WTC11 (cell line): ENCODE measurements at regions not wholly inside any gene's neighbourhood (a gene's known extent, or its start where the extent isn't known, plus 50 kb on each side); places are given as distances from the start of the nearest gene placed in this dataset.

Source experiments
- ATAC-seq: fragments of 200-7000 bp; cut with Tn5 transposase; 2 replicates; pipeline ENCODE4 v1.10.0; 2021; ENCODE audit warnings: mild to moderate bottlenecking, moderate library complexity
- CTCF ChIA-PET: fragments of 300-600 bp; sonication (Branson Sonifier 250); formaldehyde crosslinking; loops from one replicate; lab custom pipeline; 2021; ENCODE audit warnings: antibody characterized with exemption; lab: Charles Lee
- POLR2A ChIA-PET: fragments of 350-600 bp; sonication (Branson Sonifier 250); formaldehyde crosslinking; loops from one replicate; lab custom pipeline; 2021; ENCODE audit warnings: antibody characterized with exemption; lab: Charles Lee
- DNase-seq: peaks from one replicate; pipeline ENCODE4 v3.0.0; 2021; ENCODE audit warnings: low spot score
- H3K27ac Mint-ChIP-seq: 2 replicates; pipeline ENCODE4 v1.8.0; 2021; ENCODE audit warnings: mixed read lengths
- H3K27me3 Mint-ChIP-seq: 2 replicates; pipeline ENCODE4 v1.8.0; 2021; ENCODE audit warnings: low read depth, mild to moderate bottlenecking, moderate library complexity, mixed read lengths
- H3K36me3 Mint-ChIP-seq: 2 replicates; pipeline ENCODE4 v1.8.0; 2021; ENCODE audit warnings: mixed read lengths
- H3K4me1 Mint-ChIP-seq: 2 replicates; pipeline ENCODE4 v1.8.0; 2022; ENCODE audit warnings: mixed read lengths
- H3K4me3 Mint-ChIP-seq: 2 replicates; pipeline ENCODE4 v1.8.0; 2021; ENCODE audit warnings: mild to moderate bottlenecking, moderate library complexity, mixed read lengths
- H3K9me3 Mint-ChIP-seq: 2 replicates; pipeline ENCODE4 v1.8.0; 2021; ENCODE audit warnings: mixed read lengths
- ATF6 ChIP-seq: sonication (generic); formaldehyde crosslinking; IDR thresholded peaks from 2 replicates; pipeline ENCODE4 v1.8.1; 2023; ENCODE audit warnings: mild to moderate bottlenecking, missing genetic modification reagents
- CREM ChIP-seq: sonication (generic); formaldehyde crosslinking; IDR thresholded peaks from 2 replicates; pipeline ENCODE4 v1.8.1; 2022; ENCODE audit warnings: mild to moderate bottlenecking, missing genetic modification reagents, moderate library complexity
- FOXP1 ChIP-seq: sonication (generic); formaldehyde crosslinking; IDR thresholded peaks from 2 replicates; pipeline ENCODE4 v1.8.0; 2022; ENCODE audit warnings: missing genetic modification reagents, mild to moderate bottlenecking, moderate library complexity, borderline replicate concordance
- GABPB1 ChIP-seq: sonication (generic); formaldehyde crosslinking; IDR thresholded peaks from 2 replicates; pipeline ENCODE4 v1.8.1; 2023; ENCODE audit warnings: mild to moderate bottlenecking, missing genetic modification reagents
- HMGA2 ChIP-seq: fragments of 250-450 bp; sonication (Bioruptor Pico); IDR thresholded peaks from 2 replicates; pipeline ENCODE4 v1.4.0; 2021; ENCODE audit warnings: mild to moderate bottlenecking, moderate library complexity
- NFE2L1 ChIP-seq: sonication (generic); formaldehyde crosslinking; IDR thresholded peaks from 2 replicates; pipeline ENCODE4 v1.8.1; 2023; ENCODE audit warnings: missing genetic modification reagents
- PRRX2 ChIP-seq: fragments of 250-450 bp; sonication (Bioruptor Pico); IDR thresholded peaks from 2 replicates; pipeline ENCODE4 v1.8.0; 2021; ENCODE audit warnings: mild to moderate bottlenecking
- TCF7 ChIP-seq: sonication (generic); formaldehyde crosslinking; IDR thresholded peaks from 2 replicates; pipeline ENCODE4 v1.8.0; 2022; ENCODE audit warnings: mild to moderate bottlenecking, low read depth, missing genetic modification reagents, moderate library complexity
- ZNF138 ChIP-seq: sonication (generic); formaldehyde crosslinking; conservative IDR thresholded peaks from 2 replicates; pipeline ENCODE4 v1.8.1; 2022; ENCODE audit warnings: mild to moderate bottlenecking, moderate library complexity, missing genetic modification reagents
- ZNF232 ChIP-seq: sonication (generic); formaldehyde crosslinking; IDR thresholded peaks from 2 replicates; pipeline ENCODE4 v1.8.0; 2022; ENCODE audit warnings: mild to moderate bottlenecking, missing genetic modification reagents
- ZNF263 ChIP-seq: sonication (generic); formaldehyde crosslinking; IDR thresholded peaks from 2 replicates; pipeline ENCODE4 v1.8.1; 2022; ENCODE audit warnings: low read depth, mild to moderate bottlenecking, moderate library complexity, missing genetic modification reagents
- ZNF396 ChIP-seq: fragments of 250-450 bp; sonication (Bioruptor Pico); IDR thresholded peaks from 2 replicates; pipeline ENCODE4 v1.8.0; 2021; ENCODE audit warnings: mild to moderate bottlenecking, moderate library complexity, borderline replicate concordance
- ZNF671 ChIP-seq: fragments of 250-450 bp; sonication (Bioruptor Pico); IDR thresholded peaks from 2 replicates; pipeline ENCODE4 v1.8.0; 2021; ENCODE audit warnings: mild to moderate bottlenecking
- TF ChIP-seq, protein P1 (sequence below): sonication (generic); formaldehyde crosslinking; IDR thresholded peaks from 2 replicates; pipeline ENCODE4 v1.8.0; 2022; ENCODE audit warnings: missing genetic modification reagents
- TF ChIP-seq, protein P2 (sequence below): fragments of 250-450 bp; sonication (Bioruptor Pico); IDR thresholded peaks from 2 replicates; pipeline ENCODE4 v1.8.0; 2021; ENCODE audit warnings: mild to moderate bottlenecking

- no peak for TF ChIP-seq NFE2L1 (CRISPR knock-in tag)
Measured at GRCh38 chrX:110951472-110952269, 144.3 kb upstream of the PAK3 start (continued).

DNA sequence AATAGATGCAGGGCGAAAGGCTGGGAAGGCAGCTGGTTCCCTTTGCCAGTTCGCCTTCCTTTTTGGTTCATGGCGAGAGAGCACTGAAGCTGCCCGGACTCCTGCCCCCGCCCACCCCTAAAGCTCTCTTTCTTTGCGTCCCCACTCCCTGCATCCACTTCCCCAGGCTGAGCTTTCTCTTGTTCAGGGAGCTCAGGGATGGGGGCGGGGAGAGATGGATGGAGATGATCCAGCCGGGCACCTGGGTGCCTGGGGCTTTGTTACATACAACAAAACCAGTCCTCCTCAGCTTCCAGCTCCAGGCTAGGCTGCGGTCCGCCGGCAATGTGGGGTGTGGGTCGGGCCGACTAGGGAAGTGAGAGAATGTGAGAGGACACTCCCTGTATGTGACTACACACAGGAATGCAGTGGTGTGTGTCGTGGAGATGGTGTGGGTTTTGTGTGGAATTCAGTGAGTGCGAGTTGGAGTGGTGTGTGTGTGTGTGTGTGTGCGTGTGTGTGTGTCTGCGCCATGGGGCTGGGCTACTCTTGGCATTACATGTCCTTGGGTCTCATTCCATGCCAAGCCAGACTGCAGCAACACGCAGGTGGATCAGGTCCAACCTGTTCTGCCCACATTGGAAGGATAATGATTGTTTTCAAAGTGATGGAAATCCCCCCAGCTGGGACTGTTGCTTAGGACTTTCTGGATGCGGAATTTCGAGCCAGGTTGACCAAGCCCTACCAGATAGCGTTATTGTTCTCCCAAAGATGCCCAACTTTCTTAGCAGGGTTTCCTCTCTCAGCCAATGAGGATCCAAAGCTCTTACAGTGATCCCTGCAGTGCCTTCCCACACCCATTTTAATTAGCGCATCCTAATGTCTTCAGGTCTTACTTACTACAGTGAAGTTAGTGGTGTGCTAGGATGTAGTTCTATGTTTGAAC, 149.4 kb upstream of the CHRDL1 start:
- ATAC-seq (peak; percentile 65), DNase-seq (peak; percentile 20)
- Mint-ChIP-seq H3K4me1 (peaks cover 12% of the 10 kb centered on the region), H3K36me3 (no peaks in the 10 kb centered on the region), H3K27ac (no peak overlapping the region), H3K4me3 (peak overlapping the region; percentile 86), H3K9me3 (no peaks in the 10 kb centered on the region), H3K27me3 (peaks cover 44% of the 10 kb centered on the region)
- POLR2A ChIA-PET, result interaction anchor here (0.6 to 1.2 kb wide), 4 partner anchors 10 to 277 kb away, joined by 3 to 4 read pairs (median 4); partner anchors contain the start of gene PAK3
- CTCF ChIA-PET, result interaction anchor here (1.1 to 1.6 kb wide), 4 partner anchors 9 to 91 kb away, joined by 3 to 7 read pairs (median 5); no protein-coding TSS in a partner anchor
- no peak for TF ChIP-seq GABPB1 (CRISPR knock-in tag)
- TF ChIP-seq TCF7, result no peak
- TF ChIP-seq CREM (CRISPR knock-in tag), result no peak
- TF ChIP-seq ZNF232 (CRISPR knock-in tag), result no peak

DNA sequence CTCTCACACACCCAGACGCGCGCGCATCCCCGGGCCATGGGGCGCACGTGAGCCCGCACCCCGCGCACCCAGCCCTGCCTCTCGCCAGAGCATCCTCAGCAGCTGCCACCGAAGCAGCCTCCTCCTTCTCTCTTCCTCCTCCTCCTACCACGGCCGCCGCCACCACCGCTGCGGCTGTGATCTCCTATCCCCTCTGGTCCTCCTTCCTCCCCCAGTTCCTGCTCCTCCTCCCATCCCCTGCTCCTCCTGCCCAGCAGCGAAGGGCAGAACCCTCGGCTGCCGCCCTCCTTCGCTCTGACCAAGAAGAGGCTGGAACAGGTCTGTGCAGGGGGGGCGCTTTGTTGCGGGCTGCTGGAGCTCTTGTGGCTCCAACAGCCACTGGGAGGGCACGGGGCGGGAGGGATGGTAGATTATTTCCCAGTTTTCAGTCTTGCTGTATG, 148.7 kb upstream of the CHRDL1 start:
- CTCF ChIA-PET, result interaction anchor here (1.2 to 1.6 kb wide), 3 partner anchors 20 to 90 kb away, joined by 4 to 7 read pairs (median 6); no protein-coding TSS in a partner anchor
- TF ChIP-seq ZNF263 (CRISPR knock-in tag) (peak; percentile 92; the same call in 1 of the 2 replicates), ZNF138 (no peak)
- POLR2A ChIA-PET, result interaction anchor here (0.8 to 1.2 kb wide), 3 partner anchors 10 to 151 kb away, joined by 3 to 4 read pairs (median 4); partner anchors contain the start of gene PAK3
- H3K9me3 Mint-ChIP-seq, result no peaks in the 10 kb centered on the region
- H3K4me1 Mint-ChIP-seq, result peaks cover 12% of the 10 kb centered on the region
- no peak overlapping the region for H3K27ac Mint-ChIP-seq
- peaks cover 44% of the 10 kb centered on the region for H3K27me3 Mint-ChIP-seq
- H3K36me3 Mint-ChIP-seq, result no peaks in the 10 kb centered on the region
- DNase-seq, result peak; percentile 28
- H3K4me3 Mint-ChIP-seq, result peak overlapping the region; percentile 86
- peak; percentile 80 for ATAC-seq

GRCh38 chrX:110941906-110942305, 146.3 kb upstream of the CHRDL1 start:
- Mint-ChIP-seq H3K4me3 (no peak overlapping the region), H3K27me3 (peaks cover 44% of the 10 kb centered on the region), H3K9me3 (no peaks in the 10 kb centered on the region), H3K4me1 (peaks cover 12% of the 10 kb centered on the region)
- no peak for TF ChIP-seq ZNF138
- no peak for TF ChIP-seq FOXP1
- TF ChIP-seq HMGA2, result no peak
- no peak for TF ChIP-seq PRRX2 (CRISPR knock-in tag)
- TF ChIP-seq, protein P1, sequence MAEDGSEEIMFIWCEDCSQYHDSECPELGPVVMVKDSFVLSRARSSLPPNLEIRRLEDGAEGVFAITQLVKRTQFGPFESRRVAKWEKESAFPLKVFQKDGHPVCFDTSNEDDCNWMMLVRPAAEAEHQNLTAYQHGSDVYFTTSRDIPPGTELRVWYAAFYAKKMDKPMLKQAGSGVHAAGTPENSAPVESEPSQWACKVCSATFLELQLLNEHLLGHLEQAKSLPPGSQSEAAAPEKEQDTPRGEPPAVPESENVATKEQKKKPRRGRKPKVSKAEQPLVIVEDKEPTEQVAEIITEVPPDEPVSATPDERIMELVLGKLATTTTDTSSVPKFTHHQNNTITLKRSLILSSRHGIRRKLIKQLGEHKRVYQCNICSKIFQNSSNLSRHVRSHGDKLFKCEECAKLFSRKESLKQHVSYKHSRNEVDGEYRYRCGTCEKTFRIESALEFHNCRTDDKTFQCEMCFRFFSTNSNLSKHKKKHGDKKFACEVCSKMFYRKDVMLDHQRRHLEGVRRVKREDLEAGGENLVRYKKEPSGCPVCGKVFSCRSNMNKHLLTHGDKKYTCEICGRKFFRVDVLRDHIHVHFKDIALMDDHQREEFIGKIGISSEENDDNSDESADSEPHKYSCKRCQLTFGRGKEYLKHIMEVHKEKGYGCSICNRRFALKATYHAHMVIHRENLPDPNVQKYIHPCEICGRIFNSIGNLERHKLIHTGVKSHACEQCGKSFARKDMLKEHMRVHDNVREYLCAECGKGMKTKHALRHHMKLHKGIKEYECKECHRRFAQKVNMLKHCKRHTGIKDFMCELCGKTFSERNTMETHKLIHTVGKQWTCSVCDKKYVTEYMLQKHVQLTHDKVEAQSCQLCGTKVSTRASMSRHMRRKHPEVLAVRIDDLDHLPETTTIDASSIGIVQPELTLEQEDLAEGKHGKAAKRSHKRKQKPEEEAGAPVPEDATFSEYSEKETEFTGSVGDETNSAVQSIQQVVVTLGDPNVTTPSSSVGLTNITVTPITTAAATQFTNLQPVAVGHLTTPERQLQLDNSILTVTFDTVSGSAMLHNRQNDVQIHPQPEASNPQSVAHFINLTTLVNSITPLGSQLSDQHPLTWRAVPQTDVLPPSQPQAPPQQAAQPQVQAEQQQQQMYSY (CRISPR knock-in tag), result no peak
- TF ChIP-seq, protein P2, sequence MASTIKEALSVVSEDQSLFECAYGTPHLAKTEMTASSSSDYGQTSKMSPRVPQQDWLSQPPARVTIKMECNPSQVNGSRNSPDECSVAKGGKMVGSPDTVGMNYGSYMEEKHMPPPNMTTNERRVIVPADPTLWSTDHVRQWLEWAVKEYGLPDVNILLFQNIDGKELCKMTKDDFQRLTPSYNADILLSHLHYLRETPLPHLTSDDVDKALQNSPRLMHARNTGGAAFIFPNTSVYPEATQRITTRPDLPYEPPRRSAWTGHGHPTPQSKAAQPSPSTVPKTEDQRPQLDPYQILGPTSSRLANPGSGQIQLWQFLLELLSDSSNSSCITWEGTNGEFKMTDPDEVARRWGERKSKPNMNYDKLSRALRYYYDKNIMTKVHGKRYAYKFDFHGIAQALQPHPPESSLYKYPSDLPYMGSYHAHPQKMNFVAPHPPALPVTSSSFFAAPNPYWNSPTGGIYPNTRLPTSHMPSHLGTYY (CRISPR knock-in tag), result no peak
- no peak for TF ChIP-seq ATF6
- TF ChIP-seq ZNF396, result no peak
- TF ChIP-seq ZNF671 (CRISPR knock-in tag), result no peak
- TF ChIP-seq, all 79 proteins: peak for 0
- ATAC-seq (no peak), DNase-seq (no peak)
- ChIA-PET CTCF (no interaction called here), POLR2A (no interaction called here)
- Mint-ChIP-seq H3K27ac (no peak overlapping the region), H3K36me3 (no peaks in the 10 kb centered on the region)
